NCI-H2171 (cell line): ENCODE measurements at regions not wholly inside any gene's neighbourhood (a gene's known extent, or its start where the extent isn't known, plus 50 kb on each side); places are given as distances from the start of the nearest gene placed in this dataset.
"Not testable (repeated sequence)": the region's sequence is repeated elsewhere in the genome, so short reads cannot be mapped to it uniquely, and the experiment has no call there.

Source experiments
- DNase-seq: peaks from one replicate; lab custom pipeline; 2025; lab: John Stamatoyannopoulos, UW

GRCh38 chr13:64538711-64539110 lies 2691.4 kb downstream of the PCDH9 start:
- no peak for DNase-seq

- DNase-seq: no peak
Measured at GRCh38 chr13:64534302-64534701, 2695.8 kb downstream of the PCDH9 start.

GRCh38 chr13:64531400-64531799 lies 2698.7 kb downstream of the PCDH9 start:
- DNase-seq: no peak

GRCh38 chr13:64529874-64530485 lies 2700.2 kb downstream of the PCDH9 start:
- DNase-seq: no peak

GRCh38 chr13:64528838-64529237 lies 2701.3 kb downstream of the PCDH9 start:
- DNase-seq: no peak

GRCh38 chr13:64527561-64527960 lies 2702.6 kb downstream of the PCDH9 start:
- no peak for DNase-seq

GRCh38 chr13:64525687-64526086 lies 2704.4 kb downstream of the PCDH9 start:
- DNase-seq: no peak

- no peak for DNase-seq
Measured at GRCh38 chr13:64510747-64511146, 2719.4 kb downstream of the PCDH9 start.

- no peak for DNase-seq
Measured at GRCh38 chr13:64506246-64506645, 2723.9 kb downstream of the PCDH9 start.

- DNase-seq: no peak
Measured at GRCh38 chr13:64505336-64505910, 2724.7 kb downstream of the PCDH9 start.

GRCh38 chr13:64488731-64489130 lies 2741.4 kb downstream of the PCDH9 start:
- DNase-seq: no peak

- DNase-seq: no peak
Measured at GRCh38 chr13:64482373-64482772, 2747.8 kb downstream of the PCDH9 start.

- no peak for DNase-seq
Measured at GRCh38 chr13:64480672-64481071, 2749.5 kb downstream of the PCDH9 start.

GRCh38 chr13:64480211-64480610 lies 2749.9 kb downstream of the PCDH9 start:
- DNase-seq: no peak

- no peak for DNase-seq
Measured at GRCh38 chr13:64477146-64477545, 2753.0 kb downstream of the PCDH9 start.

GRCh38 chr13:64476041-64476568 lies 2754.0 kb downstream of the PCDH9 start:
- DNase-seq: not testable (repeated sequence)

- no peak for DNase-seq
Measured at GRCh38 chr13:64471916-64472315, 2758.2 kb downstream of the PCDH9 start.

GRCh38 chr13:64470751-64471150 lies 2759.4 kb downstream of the PCDH9 start:
- DNase-seq: no peak

GRCh38 chr13:64459778-64460177 lies 2770.4 kb downstream of the PCDH9 start:
- no peak for DNase-seq

GRCh38 chr13:64457976-64458375 lies 2772.2 kb downstream of the PCDH9 start:
- no peak for DNase-seq

GRCh38 chr13:64455124-64455523 lies 2775.0 kb downstream of the PCDH9 start:
- DNase-seq: no peak

GRCh38 chr13:64453831-64454230 lies 2776.3 kb downstream of the PCDH9 start:
- DNase-seq: no peak

- no peak for DNase-seq
Measured at GRCh38 chr13:64446372-64446771, 2783.8 kb downstream of the PCDH9 start.

GRCh38 chr13:64441740-64442139 lies 2788.4 kb downstream of the PCDH9 start:
- DNase-seq: no peak
